ENCODE measurements at regions not wholly inside any gene's neighbourhood (a gene's known extent, or its start where the extent isn't known, plus 50 kb on each side); places are given as distances from the start of the nearest gene placed in this dataset.

- TF ChIP-seq ZFX (IDR thresholded peaks at IDR 0.05; ENCODE audit: borderline replicate concordance) = no peak
- H3K27ac ChIP-seq = no peak overlapping the region
Observed at GRCh38 chr5:71832812-71833715, 114.0 kb downstream of the CARTPT start.

- TF ChIP-seq, protein P1, sequence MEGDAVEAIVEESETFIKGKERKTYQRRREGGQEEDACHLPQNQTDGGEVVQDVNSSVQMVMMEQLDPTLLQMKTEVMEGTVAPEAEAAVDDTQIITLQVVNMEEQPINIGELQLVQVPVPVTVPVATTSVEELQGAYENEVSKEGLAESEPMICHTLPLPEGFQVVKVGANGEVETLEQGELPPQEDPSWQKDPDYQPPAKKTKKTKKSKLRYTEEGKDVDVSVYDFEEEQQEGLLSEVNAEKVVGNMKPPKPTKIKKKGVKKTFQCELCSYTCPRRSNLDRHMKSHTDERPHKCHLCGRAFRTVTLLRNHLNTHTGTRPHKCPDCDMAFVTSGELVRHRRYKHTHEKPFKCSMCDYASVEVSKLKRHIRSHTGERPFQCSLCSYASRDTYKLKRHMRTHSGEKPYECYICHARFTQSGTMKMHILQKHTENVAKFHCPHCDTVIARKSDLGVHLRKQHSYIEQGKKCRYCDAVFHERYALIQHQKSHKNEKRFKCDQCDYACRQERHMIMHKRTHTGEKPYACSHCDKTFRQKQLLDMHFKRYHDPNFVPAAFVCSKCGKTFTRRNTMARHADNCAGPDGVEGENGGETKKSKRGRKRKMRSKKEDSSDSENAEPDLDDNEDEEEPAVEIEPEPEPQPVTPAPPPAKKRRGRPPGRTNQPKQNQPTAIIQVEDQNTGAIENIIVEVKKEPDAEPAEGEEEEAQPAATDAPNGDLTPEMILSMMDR (IDR thresholded peaks at IDR 0.05) = no peak
- TF ChIP-seq ZFX (IDR thresholded peaks at IDR 0.05; ENCODE audit: borderline replicate concordance) = no peak
- H3K27ac ChIP-seq = no peak overlapping the region
Observed at GRCh38 chr5:71834601-71835000, 115.5 kb downstream of the CARTPT start.

DNA sequence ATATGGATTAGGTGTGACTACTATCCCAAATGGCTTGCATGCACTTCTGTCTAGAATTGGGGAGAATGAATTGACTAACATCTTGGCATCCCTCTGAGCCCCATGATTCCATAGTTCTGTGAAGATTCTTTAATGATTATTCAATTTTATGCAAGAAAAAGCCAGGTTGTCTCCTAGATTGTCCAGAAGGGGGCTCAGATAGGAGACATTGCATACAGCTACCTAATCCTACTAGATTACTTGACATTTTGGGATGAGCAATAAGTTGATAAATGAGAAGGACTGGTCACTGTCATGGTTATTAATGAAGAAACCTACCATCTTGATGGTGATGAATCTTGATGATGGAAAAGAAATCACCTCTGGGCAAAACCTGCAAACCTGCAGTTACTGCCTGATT, 117.0 kb downstream of the CARTPT start:
- no peak overlapping the region for H3K27ac ChIP-seq
- TF ChIP-seq, protein P1 (IDR thresholded peaks at IDR 0.05) = peak; percentile 28
- no peak for TF ChIP-seq ZFX (IDR thresholded peaks at IDR 0.05; ENCODE audit: borderline replicate concordance)

DNA sequence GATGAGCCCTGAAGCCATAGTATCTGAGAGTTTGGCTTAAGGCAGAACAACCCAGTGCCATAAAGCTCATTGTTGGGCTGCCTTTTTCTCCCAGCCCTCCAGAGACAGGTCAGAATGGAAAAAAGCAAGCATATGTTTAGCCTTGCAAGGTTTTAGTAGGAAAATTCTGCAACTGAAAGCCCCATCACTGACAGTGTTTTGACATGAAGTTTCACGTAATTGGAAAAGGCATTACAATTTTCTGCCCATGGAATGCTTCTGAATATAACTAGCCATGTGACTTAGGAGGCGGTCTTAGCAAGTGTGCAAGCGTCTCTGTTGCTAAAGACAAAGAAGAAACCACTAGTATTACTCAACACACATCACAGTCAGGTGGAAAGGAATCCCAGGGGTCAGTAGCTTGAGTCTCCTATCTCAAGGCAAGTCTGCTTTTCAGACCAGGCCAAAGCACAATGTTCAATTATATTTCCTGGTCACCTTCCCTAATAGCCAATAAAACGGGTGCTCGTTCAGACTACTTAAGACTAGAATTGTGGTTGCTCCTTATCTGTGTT, 117.6 kb downstream of the CARTPT start:
- H3K27ac ChIP-seq = no peak overlapping the region
- TF ChIP-seq ZFX (IDR thresholded peaks at IDR 0.05; ENCODE audit: borderline replicate concordance) = no peak
- TF ChIP-seq, protein P1 (IDR thresholded peaks at IDR 0.05) = no peak

GRCh38 chr5:71838286-71838685, 119.2 kb downstream of the CARTPT start:
- TF ChIP-seq, protein P1 (IDR thresholded peaks at IDR 0.05) = no peak
- no peak for TF ChIP-seq ZFX (IDR thresholded peaks at IDR 0.05; ENCODE audit: borderline replicate concordance)
- H3K27ac ChIP-seq = no peak overlapping the region

DNA sequence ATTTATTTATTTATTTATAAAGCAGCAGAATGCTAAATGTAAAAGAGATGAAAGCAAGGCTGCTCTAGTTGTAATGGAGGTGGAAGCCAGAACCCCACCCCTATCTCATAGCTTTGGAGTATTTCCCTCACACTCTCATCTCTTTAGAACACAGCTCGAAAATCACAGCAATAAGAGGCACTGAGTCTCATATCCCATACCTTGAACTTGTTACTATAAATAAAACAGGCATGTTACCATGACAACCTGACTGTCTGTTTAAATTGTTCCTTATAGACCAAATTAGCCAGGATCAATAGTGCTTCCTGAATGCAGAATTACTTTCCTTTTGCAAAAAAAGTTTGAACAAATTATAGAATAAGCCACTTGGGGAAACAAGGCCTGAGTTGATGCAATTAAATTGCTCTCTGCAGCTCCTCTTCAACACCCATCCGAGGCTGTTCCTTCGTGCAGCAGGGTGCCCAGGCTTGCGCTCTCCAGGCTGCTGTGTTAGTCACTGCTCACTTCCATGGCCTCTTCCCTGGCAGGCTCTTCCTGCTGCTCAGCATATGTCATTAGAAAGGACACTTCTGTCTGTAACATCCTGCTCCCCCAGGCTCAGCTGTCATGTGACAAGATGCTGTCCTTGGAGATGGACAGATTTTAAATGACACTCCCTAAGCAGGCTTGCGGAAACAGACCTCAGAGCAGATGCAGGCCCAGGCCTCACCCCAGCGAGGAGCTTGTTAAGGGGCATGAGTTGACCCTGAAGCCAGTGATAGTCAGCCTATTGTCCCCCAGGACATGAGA, 120.2 kb downstream of the CARTPT start:
- H3K27ac ChIP-seq = no peak overlapping the region
- TF ChIP-seq, protein P1 (IDR thresholded peaks at IDR 0.05) = no peak
- no peak for TF ChIP-seq ZFX (IDR thresholded peaks at IDR 0.05; ENCODE audit: borderline replicate concordance)

GRCh38 chr5:71841107-71841506, 122.0 kb downstream of the CARTPT start:
- H3K27ac ChIP-seq = no peak overlapping the region
- TF ChIP-seq, protein P1 (IDR thresholded peaks at IDR 0.05) = no peak

Data from 22Rv1 (cell line).